H54 (cell line): ENCODE measurements at regions not wholly inside any gene's neighbourhood (a gene's known extent, or its start where the extent isn't known, plus 50 kb on each side); places are given as distances from the start of the nearest gene placed in this dataset.

ENCODE experiments used
- DNase-seq: peaks from one replicate; pipeline ENCODE4 v3.0.0; 2011; ENCODE audit warnings: low spot score, mixed read lengths; ENCODE audit not compliant: insufficient read length
- FAIRE-seq: peaks from 3 replicates; lab custom pipeline; 2011; peaks lifted over from hg19 to GRCh38; lab: Jason Lieb, UNC
- POLR2A ChIP-seq: IDR thresholded peaks from 2 replicates; pipeline ENCODE4 v1.6.1; 2011; ENCODE audit warnings: low read depth, mild to moderate bottlenecking, low read length

- DNase-seq (no peak), FAIRE-seq (no peak)
- no peak for TF ChIP-seq POLR2A
These were observed 583.1 kb downstream of the EFNB2 start for GRCh38 chr13:105952233-105952972.

GRCh38 chr13:105948143-105948542, 587.3 kb downstream of the EFNB2 start:
- DNase-seq (no peak), FAIRE-seq (no peak)
- no peak for TF ChIP-seq POLR2A

- TF ChIP-seq POLR2A: no peak
- DNase-seq (no peak), FAIRE-seq (no peak)
These were observed 594.6 kb downstream of the EFNB2 start for GRCh38 chr13:105940882-105941281.

- no peak for TF ChIP-seq POLR2A
- peak; percentile 91 for FAIRE-seq
- no peak for DNase-seq
These were observed 598.0 kb downstream of the EFNB2 start for GRCh38 chr13:105937451-105937850.

- DNase-seq (no peak), FAIRE-seq (no peak)
- no peak for TF ChIP-seq POLR2A
These were observed 598.6 kb downstream of the EFNB2 start for GRCh38 chr13:105936816-105937215.

- TF ChIP-seq POLR2A: no peak
- FAIRE-seq (peak; percentile 82), DNase-seq (no peak)
These were observed 606.0 kb downstream of the EFNB2 start for GRCh38 chr13:105929505-105929904.

GRCh38 chr13:105928901-105929300, 606.6 kb downstream of the EFNB2 start:
- FAIRE-seq (peak; percentile 33), DNase-seq (no peak)
- TF ChIP-seq POLR2A: no peak

- no peak for TF ChIP-seq POLR2A
- no peak for FAIRE-seq
- DNase-seq: no peak
These were observed 607.4 kb downstream of the EFNB2 start for GRCh38 chr13:105928048-105928447.

- TF ChIP-seq POLR2A: no peak
- FAIRE-seq: peak; percentile 75
- DNase-seq: no peak
These were observed 610.0 kb downstream of the EFNB2 start for GRCh38 chr13:105925496-105925895.

- no peak for TF ChIP-seq POLR2A
- DNase-seq (no peak), FAIRE-seq (no peak)
These were observed 613.8 kb downstream of the EFNB2 start for GRCh38 chr13:105921711-105922110.

- DNase-seq: no peak
- FAIRE-seq: peak; percentile 98
- TF ChIP-seq POLR2A: no peak
These were observed 615.1 kb downstream of the EFNB2 start for GRCh38 chr13:105920370-105920769.

GRCh38 chr13:105918842-105919741, 616.4 kb downstream of the EFNB2 start:
- no peak for TF ChIP-seq POLR2A
- peak; percentile 99 for FAIRE-seq
- peak; percentile 88 for DNase-seq

- FAIRE-seq (peak; percentile 93), DNase-seq (no peak)
- TF ChIP-seq POLR2A: no peak
These were observed 620.2 kb downstream of the EFNB2 start for GRCh38 chr13:105915146-105915850.
